Stimulated activated CD4-positive, alpha-beta T cell treated with anti-CD3 and anti-CD28 coated beads, Interleukin-2, amount 100 ng/mL, for 48 hours (primary cell): ENCODE measurements at regions not wholly inside any gene's neighbourhood (a gene's known extent, or its start where the extent isn't known, plus 50 kb on each side); places are given as distances from the start of the nearest gene placed in this dataset.
"Not testable (repeated sequence)": the region's sequence is repeated elsewhere in the genome, so short reads cannot be mapped to it uniquely, and the experiment has no call there.

Experiments used
- DNase-seq, 2 donors: peaks; one replicate each; pipeline ENCODE4 v3.0.0-alpha.2; 2020

- no peak for DNase-seq
These were observed 114.8 kb upstream of the NCAM2 start for GRCh38 chr21:20883408-20883800.

GRCh38 chr21:20902511-20902910 is 95.7 kb upstream of the NCAM2 start:
- no peak for DNase-seq

GRCh38 chr21:20902998-20903397 is 95.2 kb upstream of the NCAM2 start:
- no peak for DNase-seq

GRCh38 chr21:20927555-20927954 is 70.7 kb upstream of the NCAM2 start:
- DNase-seq: not testable (repeated sequence)

GRCh38 chr21:20942523-20942922 is 55.7 kb upstream of the NCAM2 start:
- no peak for DNase-seq

GRCh38 chr21:20943561-20943997 is 54.6 kb upstream of the NCAM2 start:
- no peak for DNase-seq

- no peak for DNase-seq
These were observed 54.1 kb upstream of the NCAM2 start for GRCh38 chr21:20944139-20944538.

GRCh38 chr21:20946701-20947100 is 51.5 kb upstream of the NCAM2 start:
- DNase-seq: no peak
